ENCODE measurements at regions not wholly inside any gene's neighbourhood (a gene's known extent, or its start where the extent isn't known, plus 50 kb on each side); places are given as distances from the start of the nearest gene placed in this dataset.

DNA sequence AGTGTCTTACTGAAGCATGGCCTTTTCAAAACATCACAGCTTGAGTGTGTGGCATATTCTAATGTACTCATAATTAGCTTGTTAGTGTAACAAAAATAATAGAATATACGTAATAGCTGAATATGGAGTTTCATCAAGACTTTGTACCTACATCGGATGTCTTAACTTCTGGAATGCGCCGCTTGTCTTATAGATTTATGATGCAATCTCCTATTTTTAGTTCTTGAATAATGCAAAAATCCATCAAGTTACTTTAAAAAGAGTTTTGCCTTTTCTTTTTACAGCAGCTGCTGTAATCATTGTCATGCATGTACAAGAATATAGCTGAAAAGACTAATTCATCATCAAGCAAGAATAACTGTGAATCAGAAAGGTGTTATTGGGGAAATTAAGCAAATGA, 140.7 kb upstream of the SCN7A start:
- DNase-seq: no peak

- peak; percentile 39 for DNase-seq
Measured at GRCh38 chr2:166632616-166633015, 138.6 kb upstream of the SCN7A start.

- DNase-seq: peak; percentile 2
Measured at GRCh38 chr2:166628478-166629136, 134.6 kb upstream of the SCN7A start.

GRCh38 chr2:166627893-166628292, 133.8 kb upstream of the SCN7A start:
- no peak for DNase-seq

DNA sequence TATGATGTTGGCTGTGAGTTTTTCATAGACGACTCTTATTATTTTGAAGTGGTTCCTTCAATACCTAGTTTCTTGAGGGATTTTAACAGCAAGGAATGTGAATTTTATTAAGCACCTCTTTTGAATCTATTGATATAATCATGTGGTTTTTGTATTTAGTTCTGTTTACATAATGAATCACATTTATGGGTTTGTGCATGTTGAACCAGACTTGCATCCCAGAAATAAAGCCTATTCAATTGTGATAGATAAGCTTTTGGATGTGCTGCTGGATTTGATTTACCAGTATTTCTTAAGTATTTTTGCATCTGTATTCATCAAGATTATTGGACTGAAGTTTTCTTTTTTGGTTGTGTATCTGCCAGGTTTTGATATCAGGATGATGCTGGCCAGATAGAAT, 131.6 kb upstream of the SCN7A start:
- DNase-seq: no peak

DNA sequence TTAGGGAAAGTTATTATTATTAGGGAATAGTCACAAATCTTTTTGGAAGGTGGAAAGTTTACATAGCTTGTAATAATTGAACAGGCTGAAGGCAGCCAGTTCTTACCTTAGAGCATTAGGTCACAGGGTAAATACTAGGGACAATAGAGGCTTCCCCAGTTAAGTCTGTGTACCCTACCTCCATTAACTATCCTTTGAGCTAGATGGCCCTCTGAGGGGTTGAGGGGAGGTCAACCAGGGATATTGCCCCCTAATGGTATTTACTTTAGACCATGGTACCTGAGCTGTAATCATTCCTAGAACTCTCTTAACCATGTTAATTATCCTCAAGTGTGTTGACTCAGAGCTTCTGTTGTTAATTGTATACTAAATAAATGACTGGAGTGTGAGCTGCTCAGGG, 120.5 kb upstream of the SCN7A start:
- DNase-seq: peak; percentile 95

- DNase-seq: peak; percentile 89
Measured at GRCh38 chr2:166614029-166614428, 120.0 kb upstream of the SCN7A start.

GRCh38 chr2:166613226-166613625, 119.2 kb upstream of the SCN7A start:
- DNase-seq: no peak

- peak; percentile 16 for DNase-seq
Measured at GRCh38 chr2:166612214-166612613, 118.2 kb upstream of the SCN7A start.

GRCh38 chr2:166610913-166611305, 116.9 kb upstream of the SCN7A start:
- DNase-seq: no peak

GRCh38 chr2:166610180-166610912, 116.3 kb upstream of the SCN7A start:
- peak; percentile 9 for DNase-seq

DNA sequence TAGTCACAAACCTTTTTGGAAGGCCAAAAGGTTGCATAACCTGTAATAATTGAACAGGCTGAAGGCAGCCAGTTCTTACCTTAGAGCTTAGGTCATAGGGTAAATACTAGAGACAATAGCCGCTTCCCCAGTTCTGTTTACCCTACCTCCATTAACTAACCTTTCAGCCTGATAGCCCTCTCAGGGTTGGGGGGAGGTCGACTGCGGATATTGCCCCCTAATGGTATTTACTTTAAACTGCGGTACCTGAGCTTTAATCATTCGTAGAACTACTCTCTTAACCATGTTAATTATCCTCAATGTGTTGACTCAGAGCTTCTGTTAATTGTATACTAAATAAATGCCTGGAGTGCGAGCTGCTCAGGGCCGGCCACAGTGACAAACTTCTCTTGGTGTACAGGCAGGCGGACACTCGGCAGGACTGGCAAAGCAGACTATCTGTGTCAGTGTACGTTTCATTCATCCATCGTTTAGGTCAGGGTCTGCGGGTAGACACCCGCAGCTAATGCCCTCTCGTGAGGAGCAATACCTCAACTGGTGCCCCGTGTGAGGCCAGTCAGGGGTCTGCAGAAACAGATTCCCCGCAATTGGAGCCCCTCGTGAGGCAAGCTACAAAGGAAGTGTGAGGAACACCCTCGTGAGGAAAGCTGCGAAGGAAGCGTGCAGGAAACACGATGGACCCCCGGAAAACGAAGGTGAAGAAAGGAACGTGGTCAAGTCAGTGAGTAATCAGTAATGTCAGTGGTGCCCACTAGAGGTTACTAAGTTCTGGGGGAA, 115.3 kb upstream of the SCN7A start:
- DNase-seq: peak; percentile 88

- no peak for DNase-seq
Measured at GRCh38 chr2:166607880-166608279, 113.8 kb upstream of the SCN7A start.

GRCh38 chr2:166593403-166593802, 99.4 kb upstream of the SCN7A start:
- DNase-seq: no peak

DNA sequence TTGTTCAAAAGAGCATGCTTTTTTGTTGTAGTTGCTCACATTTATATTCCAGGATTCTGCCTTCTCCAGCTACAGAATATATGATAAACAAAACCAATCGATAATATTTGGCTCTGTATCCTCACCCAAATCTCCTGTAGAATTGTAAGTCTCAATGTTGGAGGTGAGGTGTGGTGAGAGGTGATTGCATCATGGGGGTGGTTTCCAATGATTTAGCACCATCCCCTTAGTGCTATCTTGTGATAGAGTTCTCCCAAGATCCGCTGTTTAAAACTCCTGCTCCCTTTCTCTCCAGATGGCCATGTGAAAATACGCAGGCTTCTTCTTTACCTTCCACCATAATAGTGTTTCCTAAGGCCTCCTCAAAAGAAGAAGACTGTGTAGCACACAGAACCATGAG, 98.7 kb upstream of the SCN7A start:
- DNase-seq: no peak

DNA sequence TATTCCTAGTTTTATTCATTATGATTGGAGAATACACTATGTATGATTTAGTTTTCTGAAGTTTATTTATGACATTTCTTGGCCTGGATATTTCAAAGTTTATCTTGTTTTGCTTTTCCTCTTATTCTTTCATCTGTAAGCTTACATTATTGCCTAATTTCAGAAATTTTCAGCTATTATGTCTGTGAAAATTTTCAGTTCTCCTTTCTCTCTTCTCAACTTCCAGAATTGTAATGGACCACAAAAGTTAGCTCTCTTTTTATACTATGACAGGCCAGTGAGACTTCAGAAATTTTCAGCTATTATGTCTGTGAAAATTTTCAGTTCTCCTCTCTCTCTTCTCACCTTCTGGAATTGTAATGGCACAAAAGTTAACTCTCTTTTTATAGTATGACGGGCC, 97.2 kb upstream of the SCN7A start:
- no peak for DNase-seq

GRCh38 chr2:166573391-166573790, 79.3 kb upstream of the SCN7A start:
- DNase-seq: peak; percentile 13

DNA sequence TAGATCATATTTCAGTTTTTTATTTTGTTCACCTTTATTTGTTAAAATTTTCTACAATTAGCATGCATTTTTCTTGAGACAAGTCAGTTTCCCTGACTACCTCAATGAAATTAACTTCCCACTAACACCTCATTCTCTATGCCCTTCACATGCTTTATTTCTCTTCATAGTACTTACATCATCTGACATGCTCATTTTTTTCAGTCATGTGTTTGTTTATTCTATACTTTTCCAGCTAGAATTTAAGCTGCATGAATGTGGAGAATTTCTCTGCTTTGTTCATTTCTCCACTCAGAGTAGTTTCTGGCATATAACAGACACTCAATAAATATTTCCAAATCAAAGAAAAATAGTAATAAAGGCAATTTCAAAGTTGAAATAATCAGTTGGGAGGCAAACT, 78.9 kb upstream of the SCN7A start:
- no peak for DNase-seq

GRCh38 chr2:166568409-166568808, 74.4 kb upstream of the SCN7A start:
- DNase-seq: no peak

GRCh38 chr2:166565501-166565900, 71.5 kb upstream of the SCN7A start:
- DNase-seq: no peak

GRCh38 chr2:166563894-166564293, 69.8 kb upstream of the SCN7A start:
- DNase-seq: no peak

GRCh38 chr2:166560022-166560421, 66.0 kb upstream of the SCN7A start:
- no peak for DNase-seq

- DNase-seq: no peak
Measured at GRCh38 chr2:166550923-166551322, 56.9 kb upstream of the SCN7A start.

- DNase-seq: no peak
Measured at GRCh38 chr2:166545473-166545872, 51.4 kb upstream of the SCN7A start.

All from NCI-H69 (cell line).